ENCODE measurements at regions not wholly inside any gene's neighbourhood (a gene's known extent, or its start where the extent isn't known, plus 50 kb on each side); places are given as distances from the start of the nearest gene placed in this dataset.
"Not testable (repeated sequence)": the region's sequence is repeated elsewhere in the genome, so short reads cannot be mapped to it uniquely, and the experiment has no call there.

DNA sequence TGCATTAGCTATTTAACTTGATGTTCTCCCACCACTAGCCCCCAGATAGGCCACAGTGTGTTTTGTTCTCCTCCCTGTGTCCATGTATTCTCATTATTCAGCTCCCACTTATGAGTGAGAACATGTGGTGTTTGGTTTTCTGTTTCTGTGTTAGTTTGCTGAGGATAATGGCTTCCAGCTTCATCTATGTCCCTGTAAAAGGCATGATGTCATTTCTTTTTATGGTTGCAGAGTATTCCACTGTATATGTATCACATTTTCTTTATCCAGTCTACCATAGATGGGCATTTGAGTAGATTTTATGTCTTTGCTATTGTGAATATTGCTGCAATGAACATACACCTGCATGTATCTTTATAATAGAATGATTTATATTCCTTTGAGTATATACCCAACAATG lies 487.7 kb downstream of the CBLN4 start:
- not testable (repeated sequence) for TF ChIP-seq EZH2 (IDR thresholded peaks at IDR 0.05; ENCODE audit: borderline replicate concordance)
- TF ChIP-seq, protein P1, sequence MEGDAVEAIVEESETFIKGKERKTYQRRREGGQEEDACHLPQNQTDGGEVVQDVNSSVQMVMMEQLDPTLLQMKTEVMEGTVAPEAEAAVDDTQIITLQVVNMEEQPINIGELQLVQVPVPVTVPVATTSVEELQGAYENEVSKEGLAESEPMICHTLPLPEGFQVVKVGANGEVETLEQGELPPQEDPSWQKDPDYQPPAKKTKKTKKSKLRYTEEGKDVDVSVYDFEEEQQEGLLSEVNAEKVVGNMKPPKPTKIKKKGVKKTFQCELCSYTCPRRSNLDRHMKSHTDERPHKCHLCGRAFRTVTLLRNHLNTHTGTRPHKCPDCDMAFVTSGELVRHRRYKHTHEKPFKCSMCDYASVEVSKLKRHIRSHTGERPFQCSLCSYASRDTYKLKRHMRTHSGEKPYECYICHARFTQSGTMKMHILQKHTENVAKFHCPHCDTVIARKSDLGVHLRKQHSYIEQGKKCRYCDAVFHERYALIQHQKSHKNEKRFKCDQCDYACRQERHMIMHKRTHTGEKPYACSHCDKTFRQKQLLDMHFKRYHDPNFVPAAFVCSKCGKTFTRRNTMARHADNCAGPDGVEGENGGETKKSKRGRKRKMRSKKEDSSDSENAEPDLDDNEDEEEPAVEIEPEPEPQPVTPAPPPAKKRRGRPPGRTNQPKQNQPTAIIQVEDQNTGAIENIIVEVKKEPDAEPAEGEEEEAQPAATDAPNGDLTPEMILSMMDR (IDR thresholded peaks at IDR 0.05; ENCODE audit: poor library complexity): not testable (repeated sequence)
